Neural cell (in vitro differentiated cells): ENCODE measurements at regions not wholly inside any gene's neighbourhood (a gene's known extent, or its start where the extent isn't known, plus 50 kb on each side); places are given as distances from the start of the nearest gene placed in this dataset.
"Not testable (repeated sequence)": the region's sequence is repeated elsewhere in the genome, so short reads cannot be mapped to it uniquely, and the experiment has no call there.

Source experiments
- H2AFZ ChIP-seq: fragments of 200-600, 300-800 bp; sonication (generic), shearing (Covaris generic); 2 replicates; pipeline ENCODE4 v1.6.0; 2014; ENCODE audit warnings: low read depth, mild to moderate bottlenecking, antibody characterized with exemption, low read length, moderate library complexity
- H3F3A ChIP-seq: fragments of 200-600 bp; shearing (Covaris generic); 2 replicates; pipeline ENCODE4 v1.6.1; 2016; ENCODE audit warnings: mild to moderate bottlenecking, moderate library complexity, mixed read lengths, antibody characterized with exemption, low read length; ENCODE audit not compliant: insufficient read depth, poor library complexity, severe bottlenecking
- H3K27ac ChIP-seq: fragments of 200-600, 300-800 bp; sonication (generic), shearing (Covaris generic); 2 replicates; pipeline ENCODE4 v1.5.1; 2014; ENCODE audit warnings: mild to moderate bottlenecking, low read length, moderate library complexity
- H3K27me3 ChIP-seq: fragments of 300-800, 200-600 bp; sonication (generic), shearing (Covaris generic); 2 replicates; pipeline ENCODE4 v1.6.0; 2014; ENCODE audit warnings: mild to moderate bottlenecking, low read depth, low read length, moderate library complexity; ENCODE audit not compliant: insufficient read depth
- H3K36me3 ChIP-seq: fragments of 300-800, 200-600 bp; sonication (generic), shearing (Covaris generic); 2 replicates; pipeline ENCODE4 v1.5.1; 2014; ENCODE audit warnings: mild to moderate bottlenecking, antibody characterized with exemption, low read length, moderate library complexity; ENCODE audit not compliant: insufficient read depth
- H3K4me2 ChIP-seq: fragments of 300-800, 200-600 bp; sonication (generic), shearing (Covaris generic); 2 replicates; pipeline ENCODE4 v1.6.0; 2014; ENCODE audit warnings: mild to moderate bottlenecking, low read length
- H3K4me3 ChIP-seq: fragments of 300-800, 200-600 bp; sonication (generic), shearing (Covaris generic); 2 replicates; pipeline ENCODE4 v1.5.1; 2014; ENCODE audit warnings: mild to moderate bottlenecking, low read length, moderate library complexity
- H3K79me2 ChIP-seq: fragments of 200-600 bp; shearing (Covaris generic); replicated peaks from 2 replicates; pipeline ENCODE4 v1.6.0; 2014; ENCODE audit warnings: mild to moderate bottlenecking, low read length, moderate library complexity; ENCODE audit not compliant: insufficient read depth
- H3K9ac ChIP-seq: fragments of 300-800, 200-600 bp; sonication (generic), shearing (Covaris generic); 2 replicates; pipeline ENCODE4 v1.6.1; 2016; ENCODE audit warnings: mild to moderate bottlenecking, low read length, mixed read lengths
- H3K9me2 ChIP-seq: fragments of 200-600 bp; shearing (Covaris generic); 2 replicates; pipeline ENCODE4 v1.6.1; 2016; ENCODE audit warnings: mild to moderate bottlenecking, low read length, mixed read lengths; ENCODE audit not compliant: insufficient read depth
- H3K9me3 ChIP-seq: fragments of 200-600, 300-800 bp; sonication (generic), shearing (Covaris generic); 2 replicates; pipeline ENCODE4 v1.6.1; 2016; ENCODE audit warnings: mild to moderate bottlenecking, mixed run types, low read length, moderate library complexity, mixed read lengths
- H4K20me1 ChIP-seq: fragments of 200-600 bp; shearing (Covaris generic); 2 replicates; pipeline ENCODE4 v1.6.1; 2016; ENCODE audit warnings: mild to moderate bottlenecking, mixed run types; ENCODE audit not compliant: insufficient read depth

GRCh38 chr16:88176591-88177180 lies 206.1 kb upstream of the ZNF469 start:
- not testable (repeated sequence) for H3K27me3 ChIP-seq, H4K20me1 ChIP-seq, H3K79me2 ChIP-seq, H3K9me2 ChIP-seq, H3K4me2 ChIP-seq, H3K4me3 ChIP-seq, H2AFZ ChIP-seq, H3K27ac ChIP-seq, H3K9ac ChIP-seq, H3K9me3 ChIP-seq, H3F3A ChIP-seq, H3K36me3 ChIP-seq

- H3F3A ChIP-seq, H3K9me2 ChIP-seq, H2AFZ ChIP-seq, H3K36me3 ChIP-seq, H3K4me3 ChIP-seq, H3K79me2 ChIP-seq, H4K20me1 ChIP-seq, H3K27ac ChIP-seq, H3K27me3 ChIP-seq, H3K9ac ChIP-seq, H3K4me2 ChIP-seq, H3K9me3 ChIP-seq: not testable (repeated sequence)
These were observed 204.5 kb upstream of the ZNF469 start for GRCh38 chr16:88178251-88178650.

GRCh38 chr16:88178896-88179295 lies 203.9 kb upstream of the ZNF469 start:
- not testable (repeated sequence) for H3K79me2 ChIP-seq

GRCh38 chr16:88182967-88183881 lies 199.5 kb upstream of the ZNF469 start:
- not testable (repeated sequence) for H3K9me3 ChIP-seq, H3K79me2 ChIP-seq, H3K36me3 ChIP-seq, H3F3A ChIP-seq, H3K9me2 ChIP-seq, H3K4me2 ChIP-seq, H3K27me3 ChIP-seq, H2AFZ ChIP-seq, H4K20me1 ChIP-seq, H3K27ac ChIP-seq, H3K9ac ChIP-seq, H3K4me3 ChIP-seq

More at GRCh38 chr16:88178896-88179295, 203.9 kb upstream of the ZNF469 start:
- H3K4me2 ChIP-seq, H3K9me3 ChIP-seq, H3F3A ChIP-seq, H4K20me1 ChIP-seq, H3K4me3 ChIP-seq, H3K27ac ChIP-seq, H3K9me2 ChIP-seq, H3K27me3 ChIP-seq, H2AFZ ChIP-seq, H3K36me3 ChIP-seq, H3K9ac ChIP-seq: not testable (repeated sequence)

- H3K4me3 ChIP-seq, H3K79me2 ChIP-seq: not testable (repeated sequence)
These were observed 198.7 kb upstream of the ZNF469 start for GRCh38 chr16:88184053-88184452.

GRCh38 chr16:88184566-88185355 lies 198.0 kb upstream of the ZNF469 start:
- not testable (repeated sequence) for H4K20me1 ChIP-seq, H3K27ac ChIP-seq, H3K4me3 ChIP-seq, H3K27me3 ChIP-seq, H2AFZ ChIP-seq, H3K9ac ChIP-seq, H3K9me2 ChIP-seq, H3K79me2 ChIP-seq, H3K36me3 ChIP-seq, H3F3A ChIP-seq, H3K4me2 ChIP-seq, H3K9me3 ChIP-seq

More at GRCh38 chr16:88184053-88184452, 198.7 kb upstream of the ZNF469 start:
- not testable (repeated sequence) for H3F3A ChIP-seq, H3K9me3 ChIP-seq, H3K27ac ChIP-seq, H3K36me3 ChIP-seq, H3K9me2 ChIP-seq, H2AFZ ChIP-seq, H4K20me1 ChIP-seq, H3K27me3 ChIP-seq, H3K9ac ChIP-seq, H3K4me2 ChIP-seq

GRCh38 chr16:88185406-88185805 lies 197.4 kb upstream of the ZNF469 start:
- H3K9me2 ChIP-seq, H4K20me1 ChIP-seq, H3K9ac ChIP-seq, H3K27ac ChIP-seq, H3F3A ChIP-seq, H3K4me2 ChIP-seq, H3K36me3 ChIP-seq, H2AFZ ChIP-seq, H3K4me3 ChIP-seq, H3K79me2 ChIP-seq, H3K27me3 ChIP-seq, H3K9me3 ChIP-seq: not testable (repeated sequence)
